PC-9 (cell line): ENCODE measurements at regions not wholly inside any gene's neighbourhood (a gene's known extent, or its start where the extent isn't known, plus 50 kb on each side); places are given as distances from the start of the nearest gene placed in this dataset.

Experiments used
- BruUV-seq: library from RNA; stranded (reverse); fragments of 400-500 nt; replicated peaks from 2 replicates; lab custom pipeline; 2021; lab: Mats Ljungman, UMichigan
- CTCF ChIA-PET: fragments of 300-600 bp; sonication (Branson Sonifier 250); formaldehyde crosslinking; loops from one replicate; lab custom pipeline; 2022; ENCODE audit warnings: antibody characterized with exemption; lab: Charles Lee
- POLR2A ChIA-PET: fragments of 300-600 bp; sonication (Branson Sonifier 250); formaldehyde crosslinking; loops from one replicate; lab custom pipeline; 2022; ENCODE audit warnings: antibody characterized with exemption; ENCODE audit not compliant: unreplicated experiment; lab: Charles Lee
- DNase-seq, 2 experiments: peaks; one replicate each; pipeline versions ENCODE4 v3.0.0 to v3.0.0-alpha.2; 2015 to 2022; ENCODE audit warnings: mixed read lengths in 1 of 2
- H2AFZ ChIP-seq: fragments of 200-600 bp; sonication (generic); 2 replicates; pipeline ENCODE4 v1.8.1; 2017; ENCODE audit warnings: antibody characterized with exemption
- H3F3A ChIP-seq: fragments of 200-600 bp; sonication (generic); 2 replicates; pipeline ENCODE4 v1.8.1; 2017; ENCODE audit warnings: antibody characterized with exemption, mild to moderate bottlenecking, low read depth; ENCODE audit not compliant: insufficient read depth
- H3K27ac ChIP-seq: fragments of 200-600 bp; sonication (generic); 2 replicates; pipeline ENCODE4 v1.6.1; 2016; ENCODE audit warnings: mixed run types
- H3K27me3 ChIP-seq: fragments of 200-600 bp; sonication (generic); 2 replicates; pipeline ENCODE4 v1.6.1; 2016; ENCODE audit warnings: low read depth, mixed run types; ENCODE audit not compliant: insufficient read depth
- H3K36me3 ChIP-seq: fragments of 200-600 bp; sonication (generic); 2 replicates; pipeline ENCODE4 v1.6.1; 2016; ENCODE audit warnings: low read depth, mixed run types
- H3K4me1 ChIP-seq: fragments of 200-600 bp; sonication (generic); replicated peaks from 2 replicates; pipeline ENCODE4 v1.6.1; 2016; ENCODE audit warnings: mixed run types; ENCODE audit not compliant: insufficient read depth
- H3K4me2 ChIP-seq: fragments of 200-600 bp; sonication (generic); 2 replicates; pipeline ENCODE4 v1.6.1; 2017; ENCODE audit warnings: mixed run types
- H3K4me3 ChIP-seq: fragments of 200-600 bp; sonication (generic); 2 replicates; pipeline ENCODE4 v1.6.1; 2016; ENCODE audit warnings: mixed run types
- H3K79me2 ChIP-seq: fragments of 200-600 bp; sonication (generic); 2 replicates; pipeline ENCODE4 v1.6.1; 2017; ENCODE audit warnings: low read depth, mixed run types
- H3K9me2 ChIP-seq: fragments of 200-600 bp; sonication (generic); 2 replicates; pipeline ENCODE4 v1.8.1; 2017; ENCODE audit warnings: mild to moderate bottlenecking; ENCODE audit not compliant: insufficient read depth
- H3K9me3 ChIP-seq: fragments of 200-600 bp; sonication (generic); 2 replicates; pipeline ENCODE4 v1.8.1; 2016; ENCODE audit warnings: low read depth; ENCODE audit not compliant: insufficient read depth
- H4K20me1 ChIP-seq: fragments of 200-600 bp; sonication (generic); 2 replicates; pipeline ENCODE4 v1.8.1; 2017; ENCODE audit not compliant: insufficient read depth
- EZH2 ChIP-seq: fragments of 200-600 bp; sonication (generic); IDR thresholded peaks from 2 replicates; pipeline ENCODE4 v1.8.0; 2017; ENCODE audit warnings: antibody characterized with exemption, low read depth
- intact Hi-C: fragments of 100-400 bp; cut with micrococcal nuclease; formaldehyde crosslinking; loops from one replicate; pipeline ENCODE4 v1.10.0; 2022; ENCODE audit not compliant: unreplicated experiment
- TF ChIP-seq, protein P1 (sequence below): fragments of 200-600 bp; sonication (generic); conservative IDR thresholded peaks from 2 replicates; pipeline ENCODE4 v1.6.1; 2017; ENCODE audit warnings: mixed run types, antibody characterized with exemption, mild to moderate bottlenecking, moderate library complexity

DNA sequence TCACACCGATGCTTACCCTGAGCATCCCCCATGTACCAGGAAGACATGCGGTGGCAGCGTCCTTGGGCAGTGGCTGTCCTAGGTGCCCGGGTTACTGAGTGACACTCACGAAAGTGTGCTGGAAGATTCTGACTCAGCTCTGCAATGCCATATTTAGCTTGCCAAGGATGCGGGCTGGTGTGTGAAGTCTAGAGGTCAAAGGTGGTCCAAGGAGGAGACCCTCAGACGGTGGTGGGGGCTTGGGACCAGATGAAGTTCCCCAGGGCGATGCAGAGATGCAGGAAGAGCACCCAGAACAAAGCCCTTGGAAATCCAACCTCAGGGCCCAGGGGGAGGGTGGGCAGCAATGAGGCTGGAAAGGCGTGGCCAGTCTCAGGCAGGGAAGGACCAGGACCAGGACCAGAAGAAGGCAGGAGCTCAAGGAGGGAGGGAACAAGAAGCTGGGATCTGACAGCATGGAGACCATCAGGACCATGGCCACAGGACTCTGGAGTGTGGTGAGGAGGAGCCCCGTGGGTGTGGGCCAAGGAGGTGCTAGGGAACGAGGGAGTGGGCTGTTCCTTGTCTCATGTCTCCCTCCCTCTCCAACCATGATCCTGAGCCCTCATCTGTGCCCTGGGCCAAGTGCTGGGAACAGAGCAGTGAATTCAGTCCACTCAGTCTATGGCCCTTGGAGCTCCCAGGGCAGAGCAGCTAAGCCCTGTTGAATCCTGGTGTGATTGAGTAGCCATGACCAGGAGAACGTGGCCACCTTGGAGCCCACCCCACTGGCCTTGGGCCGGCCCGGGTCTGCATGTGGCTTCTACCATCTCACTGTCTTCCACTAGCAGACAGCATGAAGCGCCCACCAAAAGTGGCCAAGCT is 310.1 kb upstream of the DIO3 start:
- H3K36me3 ChIP-seq = no peaks in the 10 kb centered on the region
- no peaks in the 10 kb centered on the region for H3F3A ChIP-seq
- POLR2A ChIA-PET = no interaction called here
- no peaks in the 10 kb centered on the region for H3K27me3 ChIP-seq
- no peak overlapping the region for H3K27ac ChIP-seq
- CTCF ChIA-PET = no interaction called here
- TF ChIP-seq EZH2 = no peak
- TF ChIP-seq, protein P1, sequence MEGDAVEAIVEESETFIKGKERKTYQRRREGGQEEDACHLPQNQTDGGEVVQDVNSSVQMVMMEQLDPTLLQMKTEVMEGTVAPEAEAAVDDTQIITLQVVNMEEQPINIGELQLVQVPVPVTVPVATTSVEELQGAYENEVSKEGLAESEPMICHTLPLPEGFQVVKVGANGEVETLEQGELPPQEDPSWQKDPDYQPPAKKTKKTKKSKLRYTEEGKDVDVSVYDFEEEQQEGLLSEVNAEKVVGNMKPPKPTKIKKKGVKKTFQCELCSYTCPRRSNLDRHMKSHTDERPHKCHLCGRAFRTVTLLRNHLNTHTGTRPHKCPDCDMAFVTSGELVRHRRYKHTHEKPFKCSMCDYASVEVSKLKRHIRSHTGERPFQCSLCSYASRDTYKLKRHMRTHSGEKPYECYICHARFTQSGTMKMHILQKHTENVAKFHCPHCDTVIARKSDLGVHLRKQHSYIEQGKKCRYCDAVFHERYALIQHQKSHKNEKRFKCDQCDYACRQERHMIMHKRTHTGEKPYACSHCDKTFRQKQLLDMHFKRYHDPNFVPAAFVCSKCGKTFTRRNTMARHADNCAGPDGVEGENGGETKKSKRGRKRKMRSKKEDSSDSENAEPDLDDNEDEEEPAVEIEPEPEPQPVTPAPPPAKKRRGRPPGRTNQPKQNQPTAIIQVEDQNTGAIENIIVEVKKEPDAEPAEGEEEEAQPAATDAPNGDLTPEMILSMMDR = no peak
- H3K4me3 ChIP-seq = no peak overlapping the region
- no peaks in the 10 kb centered on the region for H3K9me2 ChIP-seq
- H3K79me2 ChIP-seq = no peaks in the 10 kb centered on the region
- no TSS peak for BruUV-seq
- no peak for DNase-seq
- no peaks in the 10 kb centered on the region for H4K20me1 ChIP-seq
- H2AFZ ChIP-seq = no peak overlapping the region
- intact Hi-C loops = no loop called here
- H3K9me3 ChIP-seq = no peaks in the 10 kb centered on the region
- no peaks in the 10 kb centered on the region for H3K4me1 ChIP-seq
- H3K4me2 ChIP-seq = no peak overlapping the region

DNA sequence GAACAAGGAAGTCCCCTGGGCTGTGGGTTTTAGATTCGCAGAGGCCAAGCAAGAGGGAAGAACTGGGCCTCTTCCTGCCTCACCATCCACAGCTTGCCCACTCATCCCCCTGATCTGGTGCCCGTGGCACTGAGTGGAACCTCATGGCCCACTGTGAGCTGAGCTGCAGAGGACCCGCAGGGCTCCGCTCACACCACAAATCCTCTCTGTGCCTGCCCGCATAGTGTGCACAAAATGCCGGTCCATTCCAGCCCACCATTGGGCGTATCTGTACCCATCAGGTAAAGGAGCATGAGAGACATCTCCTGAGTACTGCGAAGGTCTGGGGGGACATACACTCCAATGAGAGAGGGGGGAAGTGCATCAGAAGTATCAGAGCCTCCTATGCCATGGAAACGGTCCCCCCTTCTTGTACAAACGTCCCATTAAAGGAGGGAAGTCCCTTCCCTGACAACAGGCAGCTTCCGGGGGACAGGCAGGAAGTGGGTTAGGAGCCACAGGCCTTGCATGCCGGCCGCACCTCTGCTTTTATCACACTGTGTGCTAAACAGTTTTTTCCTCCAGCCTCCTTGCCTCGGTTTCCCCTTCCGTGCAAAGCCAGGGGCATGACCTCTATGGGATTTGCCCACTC is 309.4 kb upstream of the DIO3 start:
- intact Hi-C loops = no loop called here
- TF ChIP-seq, protein P1 = no peak
- TF ChIP-seq EZH2 = no peak
- H3K4me1 ChIP-seq = no peaks in the 10 kb centered on the region
- no TSS peak for BruUV-seq
- no peak for DNase-seq
- no peak overlapping the region for H3K27ac ChIP-seq
- no peaks in the 10 kb centered on the region for H3K9me3 ChIP-seq
- POLR2A ChIA-PET = no interaction called here
- no peaks in the 10 kb centered on the region for H3K27me3 ChIP-seq
- no peaks in the 10 kb centered on the region for H3K36me3 ChIP-seq
- H3K4me3 ChIP-seq = no peak overlapping the region
- no peaks in the 10 kb centered on the region for H4K20me1 ChIP-seq
- no peaks in the 10 kb centered on the region for H3K79me2 ChIP-seq
- CTCF ChIA-PET = no interaction called here
- no peak overlapping the region for H2AFZ ChIP-seq
- H3F3A ChIP-seq = no peaks in the 10 kb centered on the region
- no peak overlapping the region for H3K4me2 ChIP-seq
- no peaks in the 10 kb centered on the region for H3K9me2 ChIP-seq

DNA sequence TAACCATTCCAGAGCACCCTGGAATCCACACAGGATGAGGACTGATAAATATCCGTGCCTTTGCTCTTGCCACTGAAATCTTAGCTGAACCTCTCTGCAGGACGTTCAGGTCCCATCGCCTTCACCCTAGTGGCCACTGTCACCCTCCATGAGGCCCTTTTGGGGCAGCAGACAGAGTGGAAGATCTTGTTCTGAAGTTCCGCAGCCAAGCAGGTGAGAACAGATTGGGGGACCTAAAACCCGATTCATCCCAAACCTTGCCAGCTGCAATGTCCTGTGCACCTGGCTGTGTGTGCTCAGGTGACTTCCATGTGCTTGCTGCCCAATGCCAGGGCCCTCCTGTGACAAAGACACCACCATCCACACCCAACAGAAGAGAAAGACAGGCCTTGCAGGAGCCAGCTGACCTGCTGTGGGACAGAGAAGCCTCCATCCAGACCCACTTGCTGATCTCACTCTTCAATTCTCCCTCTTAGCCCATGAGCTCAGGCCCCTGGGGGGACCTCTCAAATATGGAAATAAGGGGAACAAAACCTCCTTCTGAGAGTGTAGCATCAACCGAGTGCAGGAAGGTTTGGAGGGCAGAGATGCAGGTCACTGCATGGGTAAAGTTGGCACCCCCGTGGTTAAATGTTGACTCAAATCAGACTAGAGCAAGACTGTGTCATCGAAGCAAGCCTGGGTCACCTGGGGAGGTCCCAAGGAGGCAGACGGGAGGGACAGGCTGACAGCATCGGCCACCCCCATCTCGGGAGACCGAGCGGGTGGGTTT is 308.7 kb upstream of the DIO3 start:
- CTCF ChIA-PET = no interaction called here
- Histone ChIP-seq H3K79me2 (no peaks in the 10 kb centered on the region), H3K36me3 (no peaks in the 10 kb centered on the region), H4K20me1 (no peaks in the 10 kb centered on the region), H2AFZ (no peak overlapping the region), H3K9me2 (no peaks in the 10 kb centered on the region), H3K4me2 (no peak overlapping the region), H3K27ac (no peak overlapping the region), H3K27me3 (no peaks in the 10 kb centered on the region), H3K4me3 (no peak overlapping the region), H3F3A (no peaks in the 10 kb centered on the region), H3K9me3 (no peaks in the 10 kb centered on the region), H3K4me1 (no peaks in the 10 kb centered on the region)
- DNase-seq = no peak
- BruUV-seq = no TSS peak
- POLR2A ChIA-PET = no interaction called here
- TF ChIP-seq, protein P1 = no peak
- TF ChIP-seq EZH2 = no peak
- intact Hi-C loops = no loop called here
